Tibial artery (tissue), 4 donors: ENCODE measurements at regions not wholly inside any gene's neighbourhood (a gene's known extent, or its start where the extent isn't known, plus 50 kb on each side); places are given as distances from the start of the nearest gene placed in this dataset.

Experiments
- DNase-seq, 2 donors: peaks; one replicate each; pipeline ENCODE4 v3.0.0-alpha.2; 2019
- H3K27ac ChIP-seq, 2 donors: fragments of 200-600 bp; sonication (generic) in 1 of 2; 1 replicate in 1 of 2; 2 replicates in 1 of 2; pipeline ENCODE4 v1.5.1; 2018 to 2019; ENCODE audit warnings: mild to moderate bottlenecking in 1 of 2
- H3K27me3 ChIP-seq, 2 donors: fragments of 200-600 bp; sonication (generic) in 1 of 2; one replicate each; pipeline versions ENCODE4 v1.5.1 to v1.6.0; 2016 to 2019
- H3K36me3 ChIP-seq, 3 donors: fragments of 200-600 bp; sonication (generic) in 2 of 3; one replicate each; pipeline ENCODE4 v1.5.1; 2016 to 2019; ENCODE audit warnings: mild to moderate bottlenecking in 2 of 3
- H3K4me1 ChIP-seq, 4 donors: fragments of 200-600 bp; sonication (generic) in 2 of 4; 1 replicate in 3 of 4; 2 replicates in 1 of 4; pipeline ENCODE4 v1.5.1; 2016 to 2019
- H3K4me3 ChIP-seq, 2 donors: fragments of 200-600 bp; sonication (generic) in 1 of 2; 1 replicate in 1 of 2; 2 replicates in 1 of 2; pipeline ENCODE4 v1.5.1; 2018 to 2019; ENCODE audit warnings: mild to moderate bottlenecking in 2 of 2
- H3K9me3 ChIP-seq, 3 donors: fragments of 200-600 bp; sonication (generic) in 1 of 3; one replicate each; pipeline ENCODE4 v1.5.1; 2016 to 2019
- intact Hi-C: fragments of 100-400 bp; cut with DNase I; formaldehyde crosslinking; loops from one replicate; pipeline ENCODE4 v1.15.0; 2023; ENCODE audit warnings: low total_unique reads
- TF ChIP-seq, protein P1 (sequence below), 2 experiments: fragments of 200-600 bp in 1 of 2; fragments of 450-650 bp in 1 of 2; IDR thresholded peaks; one replicate each; pipeline ENCODE4 v1.5.1; 2017 to 2019; ENCODE audit warnings: antibody characterized with exemption in 2 of 2, mild to moderate bottlenecking in 1 of 2, moderate library complexity in 1 of 2

DNA sequence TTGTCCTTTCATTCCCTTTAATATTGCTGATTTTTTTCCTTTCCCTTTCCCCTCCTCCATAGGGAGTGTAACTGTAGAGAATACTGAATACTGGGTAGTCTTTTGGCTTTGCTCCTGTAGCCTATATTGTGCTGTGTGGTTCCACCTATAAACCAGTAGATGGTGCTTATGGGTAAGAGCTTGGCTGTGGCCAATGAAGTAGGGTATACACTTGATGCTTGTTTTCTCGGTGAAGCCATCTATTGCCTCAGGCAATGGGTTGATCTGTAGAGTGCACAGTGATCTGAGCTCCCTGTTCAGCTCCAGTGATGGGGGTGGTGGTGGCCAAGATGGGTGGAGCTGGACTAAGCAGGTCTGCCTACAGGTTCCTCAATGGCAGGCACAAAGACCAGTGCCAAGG lies 203.3 kb upstream of the IMPG1 start:
- H3K4me1 ChIP-seq, result no peaks in the 10 kb centered on the region
- H3K4me3 ChIP-seq, result no peak overlapping the region
- H3K27ac ChIP-seq, result no peak overlapping the region
- TF ChIP-seq, protein P1, sequence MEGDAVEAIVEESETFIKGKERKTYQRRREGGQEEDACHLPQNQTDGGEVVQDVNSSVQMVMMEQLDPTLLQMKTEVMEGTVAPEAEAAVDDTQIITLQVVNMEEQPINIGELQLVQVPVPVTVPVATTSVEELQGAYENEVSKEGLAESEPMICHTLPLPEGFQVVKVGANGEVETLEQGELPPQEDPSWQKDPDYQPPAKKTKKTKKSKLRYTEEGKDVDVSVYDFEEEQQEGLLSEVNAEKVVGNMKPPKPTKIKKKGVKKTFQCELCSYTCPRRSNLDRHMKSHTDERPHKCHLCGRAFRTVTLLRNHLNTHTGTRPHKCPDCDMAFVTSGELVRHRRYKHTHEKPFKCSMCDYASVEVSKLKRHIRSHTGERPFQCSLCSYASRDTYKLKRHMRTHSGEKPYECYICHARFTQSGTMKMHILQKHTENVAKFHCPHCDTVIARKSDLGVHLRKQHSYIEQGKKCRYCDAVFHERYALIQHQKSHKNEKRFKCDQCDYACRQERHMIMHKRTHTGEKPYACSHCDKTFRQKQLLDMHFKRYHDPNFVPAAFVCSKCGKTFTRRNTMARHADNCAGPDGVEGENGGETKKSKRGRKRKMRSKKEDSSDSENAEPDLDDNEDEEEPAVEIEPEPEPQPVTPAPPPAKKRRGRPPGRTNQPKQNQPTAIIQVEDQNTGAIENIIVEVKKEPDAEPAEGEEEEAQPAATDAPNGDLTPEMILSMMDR (IDR thresholded peaks at IDR 0.05), result no peak
- no peaks in the 10 kb centered on the region for H3K27me3 ChIP-seq
- no peak for DNase-seq
- intact Hi-C loops, result no loop called here
- H3K9me3 ChIP-seq, result peaks cover 2 to 3% (median 3%) of the 10 kb centered on the region in 3 donors
- H3K36me3 ChIP-seq, result no peaks in the 10 kb centered on the region

DNA sequence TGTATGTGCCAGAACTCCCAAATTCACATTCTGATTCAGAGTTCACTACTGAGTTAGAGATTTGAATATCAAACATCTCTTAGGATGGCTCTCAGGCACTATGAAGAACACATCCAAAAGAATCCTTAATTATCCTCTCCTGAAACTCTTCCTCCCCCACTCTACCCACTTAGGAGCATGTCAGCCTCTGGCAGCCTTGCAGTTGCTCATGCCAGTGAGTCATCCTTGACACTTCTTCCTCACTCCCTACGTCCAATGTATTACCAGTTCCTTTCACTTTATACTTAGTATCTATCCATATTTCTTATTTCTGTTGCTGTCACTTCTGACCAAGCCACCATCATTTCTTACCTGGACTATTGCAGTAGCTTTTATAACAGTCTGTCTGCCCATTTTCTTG lies 192.0 kb upstream of the IMPG1 start:
- no peaks in the 10 kb centered on the region for H3K27me3 ChIP-seq
- no peaks in the 10 kb centered on the region for H3K4me1 ChIP-seq
- no peak overlapping the region for H3K27ac ChIP-seq
- TF ChIP-seq, protein P1 (IDR thresholded peaks at IDR 0.05), result no peak
- peaks cover 0 to 15% (median 0%) of the 10 kb centered on the region in 3 donors for H3K9me3 ChIP-seq
- intact Hi-C loops, result no loop called here
- H3K4me3 ChIP-seq, result no peak overlapping the region
- no peak for DNase-seq
- H3K36me3 ChIP-seq, result no peaks in the 10 kb centered on the region

DNA sequence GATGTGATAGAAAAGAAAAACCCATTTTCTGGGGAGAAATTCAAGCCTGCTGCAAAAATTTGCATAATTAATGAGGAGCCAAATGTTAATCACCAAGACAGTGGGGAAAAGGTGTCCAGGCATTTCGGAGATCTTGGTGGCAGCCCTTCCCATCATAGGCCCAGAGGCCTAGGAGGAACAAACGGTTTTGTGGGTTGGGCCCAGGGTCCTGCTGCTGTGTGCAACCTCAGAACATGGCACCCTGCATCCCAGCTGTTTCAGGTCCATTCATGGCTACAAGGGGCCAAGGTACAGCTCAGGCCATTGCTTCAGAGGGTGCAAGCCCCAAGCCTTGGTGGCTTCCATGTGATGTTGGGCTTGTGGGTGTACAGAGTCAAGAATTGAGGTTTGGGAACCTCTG lies 189.8 kb upstream of the IMPG1 start:
- intact Hi-C loops, result no loop called here
- TF ChIP-seq, protein P1 (IDR thresholded peaks at IDR 0.05), result no peak
- no peaks in the 10 kb centered on the region for H3K4me1 ChIP-seq
- H3K36me3 ChIP-seq, result no peaks in the 10 kb centered on the region
- no peak overlapping the region for H3K4me3 ChIP-seq
- H3K27me3 ChIP-seq, result no peaks in the 10 kb centered on the region
- H3K27ac ChIP-seq, result no peak overlapping the region
- peaks cover 0 to 15% (median 0%) of the 10 kb centered on the region in 3 donors for H3K9me3 ChIP-seq
- DNase-seq, result no peak

DNA sequence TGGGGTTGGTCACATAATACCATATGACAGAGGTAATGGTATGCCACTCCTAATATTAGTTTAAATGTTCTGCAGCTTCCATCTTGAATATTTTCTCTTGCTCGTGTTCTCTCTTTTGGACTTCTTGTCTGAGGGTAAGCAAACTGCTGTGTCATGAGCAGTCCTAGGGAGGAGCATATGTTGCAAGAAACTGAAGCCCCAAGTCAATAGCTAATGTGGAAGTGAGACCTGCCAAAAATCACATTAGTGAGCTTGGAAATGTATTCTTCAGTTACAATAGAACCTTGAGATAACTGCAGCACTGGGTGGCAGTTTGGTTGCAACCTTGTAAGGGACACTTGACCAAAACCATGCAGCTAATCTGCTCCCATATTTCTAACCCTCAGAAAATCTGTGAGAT lies 178.2 kb upstream of the IMPG1 start:
- Histone ChIP-seq H3K27me3 (no peaks in the 10 kb centered on the region), H3K9me3 (no peaks in the 10 kb centered on the region), H3K27ac (no peak overlapping the region), H3K4me3 (no peak overlapping the region), H3K4me1 (no peaks in the 10 kb centered on the region), H3K36me3 (no peaks in the 10 kb centered on the region)
- no peak for DNase-seq
- intact Hi-C loops, result no loop called here
- TF ChIP-seq, protein P1 (IDR thresholded peaks at IDR 0.05), result no peak

DNA sequence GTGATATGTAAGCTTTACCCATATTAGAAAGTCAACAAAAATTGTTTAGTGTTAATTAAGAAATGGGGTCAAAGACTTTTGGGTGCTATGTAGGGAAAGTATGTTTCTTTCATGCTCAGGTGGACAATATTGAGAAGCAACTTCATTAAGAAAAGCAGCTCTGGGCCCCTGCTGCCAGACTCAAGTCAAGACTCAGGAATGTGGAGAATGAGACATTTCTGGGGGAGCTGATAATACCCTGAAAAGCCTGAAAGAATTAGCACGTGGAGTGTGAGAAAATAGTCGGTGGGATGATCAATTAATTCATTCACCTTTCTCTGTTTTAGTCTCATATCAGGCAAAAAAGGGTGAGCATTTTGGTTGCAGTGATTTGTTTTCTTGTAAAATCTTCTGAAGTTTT lies 175.1 kb upstream of the IMPG1 start:
- TF ChIP-seq, protein P1 (IDR thresholded peaks at IDR 0.05), result no peak
- intact Hi-C loops, result no loop called here
- DNase-seq, result no peak
- Histone ChIP-seq H3K9me3 (no peaks in the 10 kb centered on the region), H3K4me3 (no peak overlapping the region), H3K4me1 (no peaks in the 10 kb centered on the region), H3K27me3 (no peaks in the 10 kb centered on the region), H3K36me3 (no peaks in the 10 kb centered on the region), H3K27ac (no peak overlapping the region)

DNA sequence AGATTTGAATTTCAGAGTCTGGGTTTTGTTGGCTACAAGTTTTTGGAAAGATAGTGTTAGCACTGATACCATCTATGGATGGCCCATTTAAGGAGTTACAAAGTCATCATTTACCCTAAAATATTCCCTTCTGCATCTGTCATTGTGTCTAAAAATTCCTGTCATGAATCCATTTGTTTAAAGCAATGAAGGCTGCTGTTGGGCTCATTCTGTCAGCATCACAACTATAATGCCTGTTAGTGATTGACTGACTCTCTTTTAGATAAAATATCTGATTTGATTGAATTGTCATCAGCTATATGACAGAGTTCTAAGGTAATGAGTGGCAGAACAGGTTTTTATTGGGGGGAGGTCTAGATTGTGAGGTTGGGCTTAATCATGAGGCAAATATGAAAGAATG lies 167.6 kb upstream of the IMPG1 start:
- H3K27ac ChIP-seq, result no peak overlapping the region
- TF ChIP-seq, protein P1 (IDR thresholded peaks at IDR 0.05), result no peak
- H3K4me1 ChIP-seq, result no peaks in the 10 kb centered on the region
- DNase-seq, result no peak
- no peak overlapping the region for H3K4me3 ChIP-seq
- no peaks in the 10 kb centered on the region for H3K9me3 ChIP-seq
- intact Hi-C loops, result no loop called here
- no peaks in the 10 kb centered on the region for H3K27me3 ChIP-seq
- no peaks in the 10 kb centered on the region for H3K36me3 ChIP-seq
